ENCODE measurements at regions not wholly inside any gene's neighbourhood (a gene's known extent, or its start where the extent isn't known, plus 50 kb on each side); places are given as distances from the start of the nearest gene placed in this dataset.

GRCh38 chr11:105372206-105372605, 232.6 kb upstream of the CARD18 start:
- H3K4me3 ChIP-seq (ENCODE audit: low read length): no peak overlapping the region
- ChIA-PET POLR2A (ENCODE audit: unreplicated experiment) (interaction anchor here (0.6 kb wide), 1 partner anchor 100 kb away, joined by 4 read pairs; no protein-coding TSS in a partner anchor), CTCF (no interaction called here)
- BruUV-seq (replicated peaks): no TSS peak
- H3K4me1 ChIP-seq (ENCODE audit: insufficient read depth, low read length): no peaks in the 10 kb centered on the region
- no peaks in the 10 kb centered on the region for H3F3A ChIP-seq (ENCODE audit: low read length, unreplicated experiment)
- intact Hi-C loops (cut with micrococcal nuclease): no loop called here
- H3K9me2 ChIP-seq (replicated peaks; ENCODE audit: low read length): no peaks in the 10 kb centered on the region
- no peaks in the 10 kb centered on the region for H4K20me1 ChIP-seq (ENCODE audit: low read length)
- H3K27me3 ChIP-seq (ENCODE audit: low read length): no peaks in the 10 kb centered on the region
- no peak overlapping the region for H3K9ac ChIP-seq (ENCODE audit: low read length)
- H3K9me3 ChIP-seq (ENCODE audit: low read length): no peaks in the 10 kb centered on the region
- no peak overlapping the region for H3K4me2 ChIP-seq (ENCODE audit: low read length)
- H3K79me2 ChIP-seq (ENCODE audit: low read length): no peaks in the 10 kb centered on the region
- H3K36me3 ChIP-seq (ENCODE audit: low read depth, low read length): no peaks in the 10 kb centered on the region
- ATAC-seq: no peak
- DNase-seq: no peak
- no peak for TF ChIP-seq CTCF (conservative IDR thresholded peaks at IDR 0.05; ENCODE audit: low read depth, low read length)
- no peak for TF ChIP-seq EZH2 (IDR thresholded peaks at IDR 0.05; ENCODE audit: low read length, unreplicated experiment)
- no peak for TF ChIP-seq EZH2phosphoT487 (IDR thresholded peaks at IDR 0.05; ENCODE audit: borderline replicate concordance, low read length)
- no peak overlapping the region for H3K27ac ChIP-seq (ENCODE audit: low read length)
- no peak overlapping the region for H2AFZ ChIP-seq (ENCODE audit: low read length)

- no peak for TF ChIP-seq EZH2 (IDR thresholded peaks at IDR 0.05; ENCODE audit: low read length, unreplicated experiment)
- no peak for TF ChIP-seq EZH2phosphoT487 (IDR thresholded peaks at IDR 0.05; ENCODE audit: borderline replicate concordance, low read length)
- no peak for TF ChIP-seq CTCF (conservative IDR thresholded peaks at IDR 0.05; ENCODE audit: low read depth, low read length)
- ChIA-PET CTCF (no interaction called here), POLR2A (ENCODE audit: unreplicated experiment) (no interaction called here)
- H3F3A ChIP-seq (ENCODE audit: low read length, unreplicated experiment): no peaks in the 10 kb centered on the region
- no peak overlapping the region for H2AFZ ChIP-seq (ENCODE audit: low read length)
- no peaks in the 10 kb centered on the region for H3K27me3 ChIP-seq (ENCODE audit: low read length)
- H3K27ac ChIP-seq (ENCODE audit: low read length): no peak overlapping the region
- no peaks in the 10 kb centered on the region for H3K9me2 ChIP-seq (replicated peaks; ENCODE audit: low read length)
- DNase-seq (no peak), ATAC-seq (no peak)
- H4K20me1 ChIP-seq (ENCODE audit: low read length): no peaks in the 10 kb centered on the region
- no peak overlapping the region for H3K9ac ChIP-seq (ENCODE audit: low read length)
- H3K79me2 ChIP-seq (ENCODE audit: low read length): no peaks in the 10 kb centered on the region
- H3K9me3 ChIP-seq (ENCODE audit: low read length): no peaks in the 10 kb centered on the region
- 0 out of 2 replicates have a peak, but pooled peaks cover 4% of the 10 kb centered on the region for H3K4me1 ChIP-seq (ENCODE audit: insufficient read depth, low read length)
- H3K4me3 ChIP-seq (ENCODE audit: low read length): no peak overlapping the region
- no peak overlapping the region for H3K4me2 ChIP-seq (ENCODE audit: low read length)
- intact Hi-C loops (cut with micrococcal nuclease): no loop called here
- no TSS peak for BruUV-seq (replicated peaks)
- H3K36me3 ChIP-seq (ENCODE audit: low read depth, low read length): no peaks in the 10 kb centered on the region
These were observed 231.7 kb upstream of the CARD18 start for GRCh38 chr11:105371311-105371710.

GRCh38 chr11:105368711-105369110, 229.1 kb upstream of the CARD18 start:
- Histone ChIP-seq H2AFZ (ENCODE audit: low read length) (no peak overlapping the region), H3K9me2 (replicated peaks; ENCODE audit: low read length) (no peaks in the 10 kb centered on the region), H3K79me2 (ENCODE audit: low read length) (no peaks in the 10 kb centered on the region), H3K4me1 (ENCODE audit: insufficient read depth, low read length) (0 out of 2 replicates have a peak, but pooled peaks cover 4% of the 10 kb centered on the region), H3F3A (ENCODE audit: low read length, unreplicated experiment) (no peaks in the 10 kb centered on the region), H4K20me1 (ENCODE audit: low read length) (no peaks in the 10 kb centered on the region), H3K36me3 (ENCODE audit: low read depth, low read length) (no peaks in the 10 kb centered on the region), H3K4me3 (ENCODE audit: low read length) (no peak overlapping the region), H3K27ac (ENCODE audit: low read length) (no peak overlapping the region), H3K27me3 (ENCODE audit: low read length) (0 out of 2 replicates have a peak, but pooled peaks cover under 1% of the 10 kb centered on the region), H3K9ac (ENCODE audit: low read length) (no peak overlapping the region), H3K9me3 (ENCODE audit: low read length) (no peaks in the 10 kb centered on the region), H3K4me2 (ENCODE audit: low read length) (no peak overlapping the region)
- intact Hi-C loops (cut with micrococcal nuclease): no loop called here
- ChIA-PET CTCF (no interaction called here), POLR2A (ENCODE audit: unreplicated experiment) (no interaction called here)
- TF ChIP-seq CTCF (conservative IDR thresholded peaks at IDR 0.05; ENCODE audit: low read depth, low read length) (no peak), EZH2 (IDR thresholded peaks at IDR 0.05; ENCODE audit: low read length, unreplicated experiment) (no peak), EZH2phosphoT487 (IDR thresholded peaks at IDR 0.05; ENCODE audit: borderline replicate concordance, low read length) (no peak)
- ATAC-seq: no peak
- DNase-seq: no peak
- no TSS peak for BruUV-seq (replicated peaks)

Measured in PC-3 (cell line).